DMS79 (cell line): ENCODE measurements at regions not wholly inside any gene's neighbourhood (a gene's known extent, or its start where the extent isn't known, plus 50 kb on each side); places are given as distances from the start of the nearest gene placed in this dataset.
"Not testable (repeated sequence)": the region's sequence is repeated elsewhere in the genome, so short reads cannot be mapped to it uniquely, and the experiment has no call there.

Experiments used
- DNase-seq: peaks from one replicate; lab custom pipeline; 2025; lab: John Stamatoyannopoulos, UW

- no peak for DNase-seq
Observed at GRCh38 chr6:5838656-5839396, 167.9 kb downstream of the NRN1 start.

GRCh38 chr6:5837323-5837722 is 169.4 kb downstream of the NRN1 start:
- no peak for DNase-seq

- DNase-seq, result not testable (repeated sequence)
Observed at GRCh38 chr6:5836597-5836996, 170.1 kb downstream of the NRN1 start.

- no peak for DNase-seq
Observed at GRCh38 chr6:5833120-5833519, 173.6 kb downstream of the NRN1 start.

- DNase-seq, result no peak
Observed at GRCh38 chr6:5832668-5833067, 174.1 kb downstream of the NRN1 start.

- not testable (repeated sequence) for DNase-seq
Observed at GRCh38 chr6:5831219-5831862, 175.4 kb downstream of the NRN1 start.

- DNase-seq, result no peak
Observed at GRCh38 chr6:5828296-5828695, 178.4 kb downstream of the NRN1 start.

GRCh38 chr6:5827056-5827904 is 179.4 kb downstream of the NRN1 start:
- no peak for DNase-seq

- DNase-seq, result not testable (repeated sequence)
Observed at GRCh38 chr6:5824382-5824983, 182.2 kb downstream of the NRN1 start.
